ENCODE measurements at regions not wholly inside any gene's neighbourhood (a gene's known extent, or its start where the extent isn't known, plus 50 kb on each side); places are given as distances from the start of the nearest gene placed in this dataset.

GRCh38 chr1:228850141-228851100 lies 115.1 kb downstream of the RHOU start:
- FAIRE-seq: no peak

- FAIRE-seq: no peak
Observed at GRCh38 chr1:228851193-228851592, 115.9 kb downstream of the RHOU start.

GRCh38 chr1:228851618-228852017 lies 116.3 kb downstream of the RHOU start:
- FAIRE-seq: no peak

GRCh38 chr1:228852024-228852423 lies 116.7 kb downstream of the RHOU start:
- FAIRE-seq: no peak

- no peak for FAIRE-seq
Observed at GRCh38 chr1:228852511-228853088, 117.3 kb downstream of the RHOU start.

- no peak for FAIRE-seq
Observed at GRCh38 chr1:228853191-228853590, 117.9 kb downstream of the RHOU start.

GRCh38 chr1:228853637-228854036 lies 118.4 kb downstream of the RHOU start:
- FAIRE-seq: no peak

GRCh38 chr1:228854907-228855306 lies 119.6 kb downstream of the RHOU start:
- no peak for FAIRE-seq

- FAIRE-seq: no peak
Observed at GRCh38 chr1:228857611-228858010, 122.3 kb downstream of the RHOU start.

- no peak for FAIRE-seq
Observed at GRCh38 chr1:228860911-228861831, 125.9 kb downstream of the RHOU start.

GRCh38 chr1:228861832-228862180 lies 126.5 kb downstream of the RHOU start:
- FAIRE-seq: no peak

- no peak for FAIRE-seq
Observed at GRCh38 chr1:228862542-228863505, 127.5 kb downstream of the RHOU start.

- FAIRE-seq: no peak
Observed at GRCh38 chr1:228863776-228864175, 128.5 kb downstream of the RHOU start.

- FAIRE-seq: no peak
Observed at GRCh38 chr1:228865627-228866330, 130.5 kb downstream of the RHOU start.

GRCh38 chr1:228866468-228866867 lies 131.2 kb downstream of the RHOU start:
- FAIRE-seq: no peak

GRCh38 chr1:228867108-228867950 lies 132.1 kb downstream of the RHOU start:
- no peak for FAIRE-seq

GRCh38 chr1:228867951-228868730 lies 132.9 kb downstream of the RHOU start:
- FAIRE-seq: no peak

- FAIRE-seq: no peak
Observed at GRCh38 chr1:228868731-228869024, 133.4 kb downstream of the RHOU start.

- FAIRE-seq: no peak
Observed at GRCh38 chr1:228869312-228869824, 134.1 kb downstream of the RHOU start.
